AG08396 (cell line): ENCODE measurements at regions not wholly inside any gene's neighbourhood (a gene's known extent, or its start where the extent isn't known, plus 50 kb on each side); places are given as distances from the start of the nearest gene placed in this dataset.

Experiments used
- DNase-seq: peaks from one replicate; pipeline ENCODE4 v3.0.0; 2012; ENCODE audit warnings: low spot score, mixed read lengths

DNA sequence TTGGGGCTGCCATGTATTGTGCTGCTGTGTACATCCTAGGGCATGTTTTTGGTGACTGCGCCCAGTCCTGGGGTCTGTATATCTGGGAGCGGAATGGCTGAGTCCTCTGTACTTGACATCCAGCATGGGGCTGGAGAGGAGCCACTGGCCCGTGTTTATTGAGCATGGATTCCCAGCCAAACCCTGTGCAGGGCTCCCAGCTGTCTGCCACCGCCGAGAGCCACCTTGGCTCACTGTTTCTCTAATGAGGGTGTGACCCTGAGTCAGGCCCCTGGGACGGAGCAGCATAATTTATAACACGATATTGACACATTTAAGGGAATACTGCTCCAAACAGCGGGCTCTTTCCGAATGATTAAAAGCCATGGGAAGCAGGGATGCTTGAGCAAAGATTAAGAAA, 211.5 kb upstream of the PWP1 start:
- no peak for DNase-seq

- no peak for DNase-seq
Measured at GRCh38 chr12:107474639-107475539, 210.7 kb upstream of the PWP1 start.

GRCh38 chr12:107475900-107476299, 209.7 kb upstream of the PWP1 start:
- no peak for DNase-seq

- DNase-seq, result no peak
Measured at GRCh38 chr12:107477018-107477417, 208.6 kb upstream of the PWP1 start.

DNA sequence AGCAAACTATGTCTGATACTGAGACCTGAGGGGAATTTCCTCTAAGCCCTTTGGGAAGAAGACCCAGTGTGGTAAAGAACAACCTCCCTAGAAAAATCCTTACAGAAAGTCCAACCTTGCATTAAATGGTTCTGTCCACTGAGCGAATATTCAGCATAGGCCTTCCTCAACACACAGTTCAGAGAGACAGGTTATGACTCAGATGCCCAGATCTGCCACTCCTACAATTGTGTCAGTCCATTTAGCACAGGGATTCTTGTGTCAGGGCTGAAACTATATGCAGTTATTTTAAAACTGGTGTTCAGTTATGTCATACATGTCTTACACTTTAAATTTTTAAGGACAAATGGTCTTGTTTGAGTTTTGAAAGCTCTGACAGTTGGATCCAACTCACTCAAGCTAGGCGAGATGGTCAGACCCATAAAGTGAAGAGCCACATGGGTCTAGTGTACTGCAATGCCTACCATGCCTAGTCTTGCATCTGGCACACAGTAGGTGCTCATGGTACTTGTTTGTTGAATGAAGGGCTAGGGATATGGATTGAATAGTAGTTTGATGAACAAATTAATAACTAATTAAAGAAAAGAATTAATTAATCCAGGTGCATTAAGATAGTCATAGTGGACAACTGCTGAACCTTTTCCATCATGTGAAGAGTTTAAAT, 207.5 kb upstream of the PWP1 start:
- no peak for DNase-seq

- no peak for DNase-seq
Measured at GRCh38 chr12:107478881-107479280, 206.7 kb upstream of the PWP1 start.

DNA sequence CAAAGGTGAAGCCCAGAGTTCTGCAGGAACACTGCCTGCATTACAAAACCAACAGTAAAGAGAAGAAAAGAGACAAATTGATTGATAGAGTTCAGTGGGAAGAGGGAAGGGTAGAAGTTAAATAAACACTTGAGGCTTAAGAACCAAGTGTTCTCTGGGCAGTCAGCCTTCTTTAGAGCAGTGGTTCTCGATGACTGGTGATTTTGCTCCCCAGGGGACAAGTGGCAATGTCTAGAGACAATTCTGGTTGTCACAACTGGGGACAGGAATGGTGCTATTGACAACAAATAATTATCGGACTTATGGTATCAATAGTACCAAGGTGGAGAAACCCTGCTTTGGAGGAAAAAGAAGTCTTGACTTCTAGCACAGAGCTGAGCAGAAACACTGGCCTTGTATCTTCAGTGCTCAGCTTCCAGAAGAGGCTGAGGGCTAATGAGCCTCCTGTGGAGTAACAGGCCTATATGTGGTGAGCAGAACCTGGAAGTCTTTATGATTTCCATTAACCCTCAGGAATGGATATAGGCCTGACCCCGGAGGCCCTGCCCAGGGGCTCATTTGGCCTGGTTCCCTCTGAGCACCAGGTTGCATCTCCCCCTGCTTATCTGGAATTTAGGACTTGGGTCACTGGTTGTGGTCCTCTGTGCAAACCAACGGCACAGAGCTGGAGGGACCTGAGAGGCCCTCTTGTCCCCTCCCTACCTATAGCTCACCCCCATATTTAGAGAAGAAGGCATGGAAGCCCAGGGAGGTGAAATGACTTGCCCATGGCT, 204.6 kb upstream of the PWP1 start:
- no peak for DNase-seq

DNA sequence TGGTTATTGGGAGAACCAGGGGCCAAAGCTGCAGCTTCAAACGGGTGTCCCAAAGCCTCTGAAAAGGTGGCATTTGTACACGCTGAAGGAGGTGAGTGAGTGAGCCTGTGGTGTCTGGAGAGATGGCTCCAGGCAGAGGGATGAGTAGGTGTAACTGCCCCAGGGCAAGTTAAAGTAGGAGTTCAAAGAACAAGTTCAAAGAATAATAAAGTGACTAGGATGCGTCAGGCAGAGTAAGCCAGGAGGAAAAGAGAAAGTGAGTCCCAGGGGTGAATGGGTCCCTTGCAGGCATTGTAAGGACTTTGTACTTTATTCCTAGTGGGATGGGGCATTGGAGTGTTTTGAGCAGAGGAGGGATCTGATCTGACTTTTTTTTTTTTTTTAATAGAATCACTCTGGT, 201.4 kb upstream of the PWP1 start:
- DNase-seq, result no peak

DNA sequence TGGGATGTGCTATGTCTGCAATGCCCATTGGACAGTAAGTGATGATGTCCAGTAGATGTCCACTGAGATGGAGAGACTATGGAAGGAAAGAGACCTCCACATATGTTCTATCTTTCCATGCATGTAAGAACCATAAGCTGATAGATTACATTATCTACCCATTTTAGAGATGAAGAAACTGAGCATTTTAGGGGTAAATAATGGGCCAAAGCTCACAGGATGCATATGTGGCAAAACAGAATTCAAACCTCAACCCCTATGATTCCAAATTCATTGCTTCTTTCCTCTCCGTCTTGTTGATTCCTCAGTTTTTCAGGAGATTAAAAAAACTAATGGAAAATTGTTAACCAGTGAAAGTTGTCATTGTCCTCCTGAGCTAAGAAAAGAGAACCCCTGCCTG, 200.7 kb upstream of the PWP1 start:
- DNase-seq, result no peak

GRCh38 chr12:107485731-107486130, 199.9 kb upstream of the PWP1 start:
- DNase-seq, result no peak

- no peak for DNase-seq
Measured at GRCh38 chr12:107486140-107486892, 199.3 kb upstream of the PWP1 start.

DNA sequence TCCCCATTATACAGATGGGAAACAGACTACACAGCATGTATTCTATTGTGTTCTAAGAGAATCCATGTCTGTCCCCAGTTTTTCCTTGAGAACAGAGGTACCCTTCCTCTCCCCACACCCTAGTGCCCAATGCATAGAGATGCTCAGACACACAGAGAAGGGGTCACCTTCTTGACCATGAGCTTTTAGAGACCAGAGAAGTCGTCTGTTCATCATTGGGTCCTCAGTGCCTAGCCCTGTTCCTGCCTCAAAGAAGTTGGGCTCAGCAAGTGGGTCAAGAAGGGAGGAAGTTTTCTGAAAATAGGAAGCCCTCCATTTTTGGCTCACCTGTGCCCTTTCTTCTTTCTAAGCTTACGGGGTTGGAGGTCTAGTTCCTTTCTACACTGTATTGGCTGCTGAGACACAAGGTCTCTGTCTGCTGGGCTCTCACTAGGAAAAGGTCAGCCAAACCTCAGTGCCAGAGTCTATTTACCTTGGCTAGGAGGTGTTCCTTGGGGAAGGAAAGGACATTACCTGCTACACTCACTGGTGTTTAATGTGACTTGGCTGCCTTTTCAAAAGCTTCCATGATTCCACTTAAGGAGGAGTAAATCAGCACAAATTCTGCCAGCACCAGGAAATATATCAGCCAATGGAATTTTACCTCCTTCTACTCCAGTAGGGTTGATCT, 198.5 kb upstream of the PWP1 start:
- no peak for DNase-seq

- no peak for DNase-seq
Measured at GRCh38 chr12:107488666-107489065, 196.9 kb upstream of the PWP1 start.

DNA sequence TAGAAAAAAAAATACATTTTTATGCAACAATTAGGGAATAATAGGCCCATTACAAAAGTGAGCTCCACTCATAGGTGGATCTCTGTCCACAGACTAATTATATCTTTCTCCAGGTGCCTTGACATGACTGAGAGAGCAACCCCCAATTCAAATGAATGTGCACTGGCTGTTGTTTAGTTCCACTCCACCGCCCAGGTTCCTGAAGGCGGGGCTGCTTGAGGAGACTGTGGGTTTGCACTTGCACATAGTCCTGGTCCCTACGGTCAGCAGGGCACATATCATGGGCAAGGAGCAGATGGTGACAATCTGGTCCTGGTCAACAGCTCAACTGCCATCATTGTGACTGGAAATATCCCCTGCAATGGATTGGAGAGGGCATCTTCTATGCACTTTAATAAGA, 195.6 kb upstream of the PWP1 start:
- DNase-seq, result no peak

DNA sequence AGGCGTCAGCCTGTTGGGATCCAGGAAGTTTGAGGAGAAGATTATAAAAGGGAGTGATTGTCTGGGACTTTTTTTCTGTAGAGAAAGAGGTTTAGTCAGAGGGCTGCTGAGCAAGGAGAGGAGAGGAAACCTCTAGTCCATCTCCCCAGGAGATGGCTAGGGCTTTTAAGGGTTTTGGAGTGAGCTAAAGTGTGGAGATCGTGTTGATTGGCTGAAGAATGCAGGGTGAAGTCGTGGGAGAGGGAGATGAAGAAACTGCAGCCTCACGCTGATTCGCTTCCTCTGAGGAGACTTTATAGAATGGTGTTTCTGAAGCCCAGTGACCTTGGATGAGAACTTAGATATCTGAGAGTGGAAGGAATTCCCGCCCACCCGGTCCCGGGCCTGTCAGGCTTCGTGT, 193.7 kb upstream of the PWP1 start:
- no peak for DNase-seq

- no peak for DNase-seq
Measured at GRCh38 chr12:107492393-107493134, 193.0 kb upstream of the PWP1 start.

DNA sequence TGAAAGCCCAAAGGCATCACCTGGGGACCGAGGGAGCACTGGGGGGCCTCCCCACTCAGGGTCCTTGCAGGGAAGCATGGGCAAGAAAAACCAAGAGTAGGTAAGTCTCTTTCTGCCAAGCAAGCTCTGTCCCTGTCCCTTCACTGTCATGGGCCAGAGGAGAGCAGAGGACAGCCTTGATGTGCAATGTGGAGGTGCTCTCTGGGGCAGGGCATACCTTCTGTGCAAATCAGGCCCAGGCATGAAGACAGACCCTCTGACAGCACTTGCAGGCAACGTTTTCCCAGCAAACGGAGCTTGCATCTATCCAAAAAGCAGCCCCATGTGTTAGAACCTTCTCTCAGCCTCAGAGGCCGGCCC, 192.5 kb upstream of the PWP1 start:
- DNase-seq, result no peak

DNA sequence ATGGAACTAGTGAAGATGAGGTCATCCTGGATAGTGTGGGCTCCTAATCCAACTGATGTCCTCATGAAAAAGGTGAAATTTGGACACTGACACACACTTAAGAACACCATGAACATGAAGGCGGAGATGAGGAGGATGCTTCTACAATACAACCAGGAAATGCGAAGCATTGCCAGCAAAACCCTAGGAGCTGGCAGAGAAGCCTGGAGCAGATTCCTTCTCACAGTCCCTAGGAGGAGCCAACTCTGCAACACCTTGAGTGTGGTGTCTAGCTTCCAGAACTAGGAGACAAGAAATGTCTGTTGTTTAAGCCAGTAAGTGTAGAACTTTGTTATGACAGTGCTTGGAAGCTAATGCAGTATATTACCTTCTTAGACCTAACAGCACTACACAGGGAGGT, 191.9 kb upstream of the PWP1 start:
- DNase-seq, result no peak

GRCh38 chr12:107494331-107494730, 191.3 kb upstream of the PWP1 start:
- DNase-seq, result no peak

DNA sequence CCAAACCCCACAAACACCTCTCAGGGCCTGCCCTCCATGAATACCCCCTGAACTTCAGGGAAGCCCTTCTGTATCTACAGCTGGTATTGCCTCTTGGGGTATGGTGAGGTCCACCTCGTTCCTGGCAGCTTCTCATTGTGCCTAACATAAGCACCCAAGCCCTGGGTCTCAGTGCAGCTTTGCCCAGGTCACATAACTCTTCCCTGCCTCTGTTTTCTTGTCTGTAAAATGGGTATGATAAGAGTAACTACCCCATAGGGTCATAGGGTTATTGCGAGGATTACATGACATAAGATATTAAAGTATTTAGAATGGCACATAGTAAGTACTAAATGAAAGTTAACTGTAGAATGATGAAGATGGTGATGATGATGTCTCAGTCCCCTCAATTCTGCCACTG, 190.0 kb upstream of the PWP1 start:
- no peak for DNase-seq

- DNase-seq, result no peak
Measured at GRCh38 chr12:107497231-107497630, 188.4 kb upstream of the PWP1 start.
